GM21619 (cell line): ENCODE measurements at regions not wholly inside any gene's neighbourhood (a gene's known extent, or its start where the extent isn't known, plus 50 kb on each side); places are given as distances from the start of the nearest gene placed in this dataset.

Source experiments
- ATAC-seq: cut with Tn5 transposase; IDR thresholded peaks from one replicate; pipeline ENCODE4 v1.9.1; 2021; ENCODE audit not compliant: unreplicated experiment

GRCh38 chr15:46297766-46298165 lies 662.9 kb downstream of the SQOR start:
- ATAC-seq = no peak

DNA sequence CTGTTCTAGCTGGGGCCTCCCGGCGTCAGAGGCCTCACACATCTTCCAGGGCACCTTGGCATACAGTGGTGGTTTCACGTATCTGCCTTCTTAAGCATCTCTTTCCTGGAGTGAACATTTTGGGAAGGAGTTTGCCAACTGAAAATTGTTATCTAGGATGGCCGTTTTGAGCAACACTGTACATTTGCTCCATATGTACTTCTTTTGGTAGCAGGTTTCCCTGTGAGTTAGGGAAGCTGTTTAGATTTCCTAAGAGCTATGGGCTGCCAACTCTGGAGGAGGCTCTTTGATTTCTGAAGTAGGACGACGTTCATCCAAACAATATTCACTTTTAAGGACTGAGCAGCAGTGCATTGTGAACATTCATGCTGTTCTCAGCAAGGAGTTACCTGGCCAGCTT lies 665.9 kb downstream of the SQOR start:
- ATAC-seq = no peak

DNA sequence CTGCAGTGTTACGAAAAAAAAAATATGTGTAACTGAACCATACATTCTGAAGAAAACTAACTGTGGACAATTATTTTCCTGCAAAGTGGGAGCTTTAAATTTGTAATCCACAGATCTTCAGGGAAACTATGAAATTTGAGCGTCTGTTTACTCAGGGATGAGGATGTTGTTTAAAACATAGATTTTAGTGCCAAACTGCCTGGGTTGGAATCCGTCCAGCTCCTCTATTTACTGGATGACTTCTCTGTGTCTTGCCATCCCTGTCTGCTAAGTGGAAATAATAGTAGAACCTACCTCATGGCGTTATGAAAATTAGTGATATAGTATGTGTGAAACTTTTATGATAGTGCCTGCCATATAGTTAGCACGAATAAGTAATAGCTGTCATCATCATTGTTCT lies 666.5 kb downstream of the SQOR start:
- ATAC-seq = no peak

- ATAC-seq = no peak
These were observed 667.0 kb downstream of the SQOR start for GRCh38 chr15:46301826-46302225.

DNA sequence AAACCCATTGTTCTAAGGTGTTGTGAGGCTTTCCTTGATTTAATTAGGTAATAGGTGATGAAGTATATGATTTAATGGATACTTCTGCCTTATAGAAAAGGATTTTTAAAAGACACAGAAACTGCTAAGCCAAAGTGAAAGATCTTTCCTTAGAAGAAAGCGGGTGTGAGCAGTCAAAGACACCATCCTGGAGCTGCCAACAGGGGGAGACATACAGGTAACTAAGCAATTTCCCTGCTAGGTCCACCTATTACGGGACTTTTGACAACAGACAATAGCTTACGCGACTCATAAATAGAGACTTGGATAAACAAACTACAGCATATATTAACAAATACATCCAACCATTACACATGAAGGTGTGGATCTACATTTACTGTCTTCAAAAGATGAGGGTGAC lies 669.5 kb downstream of the SQOR start:
- no peak for ATAC-seq

DNA sequence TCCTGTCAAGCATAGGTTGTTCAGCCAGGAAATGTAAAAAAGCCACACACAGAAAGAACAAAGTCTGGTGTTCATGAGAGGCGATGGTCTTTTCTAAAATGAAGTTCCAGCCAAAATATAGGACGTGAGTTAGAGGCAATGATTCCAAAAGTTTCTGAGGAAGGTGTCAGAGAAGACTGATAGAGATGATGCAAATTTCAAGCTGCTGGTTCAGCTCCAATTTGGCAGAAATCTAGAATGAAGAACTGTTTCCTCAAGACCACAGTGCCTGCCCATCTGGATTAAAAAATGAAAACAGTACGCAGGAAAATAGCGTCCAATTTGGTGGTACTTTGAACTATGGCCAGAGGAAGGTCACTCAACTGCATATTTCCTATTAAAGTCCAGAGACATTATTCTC lies 672.9 kb downstream of the SQOR start:
- ATAC-seq = no peak

DNA sequence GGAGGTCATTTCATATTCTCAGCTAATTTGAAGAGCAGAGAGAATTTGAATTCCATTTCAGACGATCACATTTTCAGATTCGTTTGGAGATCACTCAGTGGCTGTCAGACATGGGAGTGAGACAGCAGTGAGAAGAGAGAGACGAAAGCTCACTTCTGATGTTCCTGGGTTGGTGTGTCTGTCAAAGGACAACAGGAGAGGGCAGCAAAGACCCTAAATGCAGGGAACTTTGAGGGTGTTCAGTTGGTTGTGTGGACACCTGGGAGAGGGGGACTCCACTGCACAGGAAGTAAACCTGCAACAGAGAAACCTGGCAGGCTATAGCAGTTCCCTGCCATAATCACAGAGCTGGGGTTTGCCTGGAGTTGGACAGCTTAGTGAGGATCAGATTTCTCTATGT lies 675.1 kb downstream of the SQOR start:
- no peak for ATAC-seq

DNA sequence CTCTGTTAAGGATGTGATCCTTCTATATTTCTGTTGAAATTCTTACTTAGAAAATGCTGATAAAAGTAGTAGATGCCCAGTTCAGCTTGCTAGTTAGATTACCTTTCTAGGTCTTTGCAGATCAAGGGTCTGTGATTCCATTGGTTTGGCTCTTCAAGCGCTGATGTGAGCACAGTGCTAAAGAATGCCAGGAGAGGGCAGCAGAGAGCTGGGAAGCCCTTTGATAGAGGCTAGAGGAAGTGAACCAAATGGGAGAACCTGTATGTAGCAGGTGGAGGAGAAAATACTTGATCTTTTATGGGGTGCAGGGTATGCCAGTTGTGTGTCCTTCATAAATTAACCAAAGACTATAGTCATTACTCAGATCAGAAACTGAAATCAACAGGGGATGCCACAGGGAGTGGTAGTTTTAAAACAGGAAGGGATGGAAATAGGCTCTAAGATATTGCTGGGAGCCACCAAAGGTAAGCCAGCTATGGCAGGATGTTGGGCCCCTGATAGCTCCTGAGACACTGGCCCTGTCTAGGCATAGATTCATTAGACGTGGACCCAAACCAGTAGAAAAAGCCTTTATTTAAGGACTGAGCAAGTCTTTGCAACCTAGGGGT lies 677.4 kb downstream of the SQOR start:
- peak; percentile 98 for ATAC-seq

DNA sequence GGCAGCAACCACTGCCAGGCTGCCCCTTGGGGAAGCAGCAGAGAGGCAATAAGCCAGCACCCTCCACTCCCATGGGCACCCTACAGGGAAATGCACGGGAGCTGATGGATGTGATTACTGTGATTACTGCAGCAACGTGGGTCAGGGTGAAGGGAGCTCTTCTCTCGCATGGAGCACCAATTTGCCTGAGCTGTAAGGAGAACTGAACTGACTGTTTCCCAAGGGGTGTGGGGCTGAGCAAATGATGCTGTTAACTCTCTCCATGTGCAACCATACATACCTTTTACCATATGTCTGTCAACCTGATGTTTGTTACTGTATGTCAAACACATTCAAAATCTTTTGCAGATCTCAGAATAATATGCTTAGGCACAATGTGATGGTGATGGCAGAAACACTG lies 680.6 kb downstream of the SQOR start:
- no peak for ATAC-seq

DNA sequence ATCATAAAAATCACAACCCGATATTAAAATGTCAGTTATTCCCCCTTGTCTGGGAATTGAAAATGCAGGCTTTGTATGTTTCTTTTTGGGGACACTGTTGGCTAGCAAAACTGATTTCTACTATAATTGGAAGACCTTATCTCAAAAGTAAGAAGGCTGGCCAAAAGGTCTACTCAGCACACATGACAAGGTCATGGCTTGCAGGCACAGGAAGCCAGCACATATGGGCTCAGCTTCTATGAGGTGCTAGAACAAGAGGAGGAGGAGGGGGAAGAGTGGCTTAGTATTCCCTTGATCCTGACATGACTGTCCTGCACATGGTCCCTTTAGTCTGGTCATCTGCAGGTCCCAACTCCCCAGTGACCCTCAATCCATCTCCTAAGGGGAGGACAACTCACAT lies 681.2 kb downstream of the SQOR start:
- ATAC-seq = no peak

DNA sequence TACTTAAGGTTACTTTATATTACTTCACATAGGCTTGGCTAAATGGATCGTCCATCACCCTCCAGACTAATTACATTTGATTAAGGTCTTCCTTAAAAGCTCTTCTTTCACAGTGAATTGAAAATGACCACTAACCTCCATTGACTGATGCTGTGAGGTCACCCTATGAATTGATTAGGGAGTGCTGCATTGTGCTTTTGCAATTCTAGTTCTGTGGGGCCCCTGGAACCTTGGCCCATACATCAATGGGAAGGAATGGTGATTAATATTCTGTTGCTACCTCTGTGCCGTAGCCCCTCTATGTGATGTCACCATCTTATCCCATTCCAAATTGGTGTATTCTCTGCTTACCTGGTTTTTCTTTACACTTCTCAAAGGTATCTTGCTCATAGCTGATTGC lies 682.2 kb downstream of the SQOR start:
- ATAC-seq = no peak

DNA sequence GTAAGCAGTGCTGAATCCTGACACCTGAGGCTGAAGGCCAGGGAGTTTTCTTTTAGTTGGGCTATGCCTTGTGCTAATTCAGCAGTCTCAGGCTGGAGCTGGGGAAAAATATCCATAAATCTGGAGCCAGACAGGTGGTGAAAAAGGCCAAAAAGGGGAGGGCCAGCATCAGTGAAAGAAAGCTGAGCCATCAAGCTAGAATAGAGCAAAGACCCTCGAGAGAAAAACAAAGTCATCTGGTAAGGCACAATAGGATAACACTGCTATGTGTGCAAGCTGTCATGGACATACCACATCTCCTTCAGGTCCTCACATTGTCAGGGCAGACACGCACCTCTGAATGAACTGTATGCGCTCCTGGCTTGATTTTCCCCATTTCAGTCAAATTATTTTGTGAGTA lies 687.9 kb downstream of the SQOR start:
- no peak for ATAC-seq

GRCh38 chr15:46326173-46326572 lies 691.3 kb downstream of the SQOR start:
- ATAC-seq = no peak

DNA sequence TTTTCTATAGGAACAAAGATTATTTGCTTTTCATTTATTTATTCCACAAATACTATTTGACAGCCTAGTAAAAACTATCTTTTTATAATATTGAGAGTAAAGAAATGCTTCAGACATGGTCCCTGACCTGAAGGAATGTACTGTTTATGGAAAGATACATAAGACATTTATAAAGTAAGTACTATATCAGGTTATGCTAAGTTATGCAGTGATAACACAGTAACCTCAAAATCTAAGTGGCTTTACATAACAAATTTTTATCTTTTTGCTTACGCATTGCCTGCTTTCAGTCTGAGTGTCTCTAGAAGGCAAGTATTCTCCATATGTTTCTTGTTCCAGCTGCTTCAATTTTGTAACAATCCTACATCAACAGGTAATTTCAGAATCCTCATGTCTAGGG lies 694.0 kb downstream of the SQOR start:
- ATAC-seq = no peak

DNA sequence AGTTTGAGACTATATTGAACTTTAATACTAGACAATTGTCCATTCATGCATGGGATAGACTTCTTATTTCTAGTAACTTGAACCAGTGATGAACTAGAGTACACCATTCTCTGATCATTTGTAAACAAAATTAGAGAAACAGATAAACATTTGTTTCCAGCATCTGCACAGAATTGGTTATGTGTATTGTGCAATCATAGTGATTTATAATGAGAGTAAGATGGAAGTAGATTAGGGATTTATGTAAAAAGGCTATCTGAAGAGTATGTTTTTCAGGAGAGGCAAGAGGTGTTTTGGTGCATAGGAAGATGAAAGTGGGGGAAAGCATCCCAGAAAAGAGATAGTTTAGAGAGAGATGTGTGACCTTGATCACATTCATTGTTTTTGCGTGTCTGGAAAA lies 695.0 kb downstream of the SQOR start:
- no peak for ATAC-seq

- no peak for ATAC-seq
These were observed 696.7 kb downstream of the SQOR start for GRCh38 chr15:46331546-46331945.

- ATAC-seq = no peak
These were observed 708.5 kb downstream of the SQOR start for GRCh38 chr15:46343196-46343935.

DNA sequence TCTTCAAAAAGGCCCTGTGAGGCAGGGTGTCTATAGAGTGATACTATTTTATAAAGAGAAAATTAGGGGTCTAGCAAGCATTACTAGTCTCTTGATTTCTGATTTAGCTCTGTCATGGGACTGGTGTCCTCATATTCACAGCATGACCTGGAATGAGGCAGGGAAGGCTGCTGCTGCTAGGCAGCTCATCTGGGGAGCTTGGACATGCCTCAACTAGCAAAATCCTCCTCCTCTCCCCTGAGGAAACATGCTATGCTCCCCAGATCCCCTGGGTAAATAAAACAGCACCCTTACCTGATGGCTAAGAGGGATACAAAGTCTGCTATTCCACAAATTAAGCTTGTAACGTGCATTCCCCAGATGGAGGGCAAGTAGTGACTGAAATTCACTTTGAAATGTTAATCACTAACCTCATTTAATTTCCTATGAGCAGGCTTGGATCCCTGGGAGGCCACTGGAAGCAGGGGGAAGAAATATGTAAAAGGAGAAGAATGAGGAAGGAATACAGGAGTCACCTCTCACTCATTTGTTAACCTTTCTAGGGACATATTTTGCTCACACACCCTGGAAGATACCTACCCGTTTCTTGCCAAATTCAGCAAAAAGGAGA lies 709.4 kb downstream of the SQOR start:
- no peak for ATAC-seq

GRCh38 chr15:46344915-46345314 lies 710.1 kb downstream of the SQOR start:
- no peak for ATAC-seq

GRCh38 chr15:46354443-46354842 lies 719.6 kb downstream of the SQOR start:
- no peak for ATAC-seq

DNA sequence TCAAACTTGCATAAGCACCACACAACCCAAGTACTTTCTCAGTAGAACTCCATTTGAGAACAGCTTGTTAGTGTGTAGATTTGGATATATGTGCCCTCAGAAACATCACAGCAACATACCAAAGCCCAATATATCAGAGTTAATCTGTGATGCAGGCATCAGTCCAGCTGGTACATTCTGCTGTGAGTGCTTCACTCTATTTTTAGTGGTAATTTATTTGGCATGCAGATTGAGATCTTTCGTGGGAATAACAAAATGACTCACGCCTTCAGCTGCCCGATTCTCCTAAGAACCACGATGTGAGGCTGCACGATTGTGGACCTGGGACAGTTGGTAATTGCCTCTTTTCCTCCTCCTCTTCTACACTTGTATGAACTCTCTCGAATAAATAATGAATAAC lies 730.7 kb downstream of the SQOR start:
- no peak for ATAC-seq

- ATAC-seq = no peak
These were observed 731.7 kb downstream of the SQOR start for GRCh38 chr15:46366360-46367007.
